ENCODE measurements at regions not wholly inside any gene's neighbourhood (a gene's known extent, or its start where the extent isn't known, plus 50 kb on each side); places are given as distances from the start of the nearest gene placed in this dataset.

DNA sequence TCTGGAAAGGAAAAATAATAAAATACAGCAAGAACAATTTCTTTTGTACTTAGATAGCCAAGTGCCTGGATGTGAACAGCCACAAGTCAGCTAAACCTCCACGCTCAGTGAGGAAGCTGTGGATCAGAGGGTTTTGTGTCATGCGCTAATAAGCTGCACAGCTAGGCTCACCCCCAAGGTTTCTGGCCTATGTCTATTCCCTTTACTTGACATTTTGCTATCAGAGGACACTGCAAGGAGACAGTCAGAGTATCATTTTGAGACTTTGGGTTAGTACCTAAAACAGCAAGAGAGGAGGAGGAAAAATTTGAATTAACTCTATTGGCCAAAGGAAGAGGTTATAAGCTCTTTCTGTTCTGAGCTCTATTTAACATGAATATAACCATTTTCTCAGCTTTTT is 139.3 kb downstream of the KCNJ2 start:
- Histone ChIP-seq H3K4me1 (ENCODE audit: insufficient read depth, low read length) (peaks cover 2% of the 10 kb centered on the region; the same call in 1 of the 2 replicates), H3K36me3 (ENCODE audit: insufficient read depth, low read depth, low read length) (no peaks in the 10 kb centered on the region), H3K27ac (ENCODE audit: low read length) (no peak overlapping the region), H3K27me3 (ENCODE audit: insufficient read depth, low read length) (no peaks in the 10 kb centered on the region), H3K4me3 (ENCODE audit: low read length) (no peak overlapping the region), H3K9ac (ENCODE audit: low read depth, low read length) (no peak overlapping the region), H3K9me3 (ENCODE audit: insufficient read depth, low read depth, low read length) (no peaks in the 10 kb centered on the region)

DNA sequence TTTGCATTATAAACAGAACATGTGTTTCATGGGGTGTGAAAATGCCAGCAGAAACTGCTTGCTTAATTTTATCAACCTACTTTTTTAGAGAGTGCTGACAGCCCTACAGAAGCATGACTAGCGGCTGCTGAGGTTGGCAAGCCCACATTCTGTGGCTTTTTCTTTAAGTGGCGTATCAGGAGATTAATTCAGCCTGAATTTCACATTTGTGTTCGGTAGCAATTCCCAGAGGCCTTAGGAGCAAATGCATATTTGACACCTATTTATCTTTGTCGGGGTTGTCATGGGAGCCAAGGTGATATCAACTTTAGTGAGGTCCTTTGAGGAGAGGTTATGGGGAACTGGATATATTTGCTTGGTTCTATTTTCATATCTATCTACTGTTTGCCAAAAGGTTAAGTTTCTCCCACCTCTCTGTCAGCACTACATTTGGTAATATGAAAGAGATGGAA is 140.9 kb downstream of the KCNJ2 start:
- H3K4me3 ChIP-seq (ENCODE audit: low read length): no peak overlapping the region
- H3K36me3 ChIP-seq (ENCODE audit: insufficient read depth, low read depth, low read length): no peaks in the 10 kb centered on the region
- H3K9me3 ChIP-seq (ENCODE audit: insufficient read depth, low read depth, low read length): no peaks in the 10 kb centered on the region
- H3K4me1 ChIP-seq (ENCODE audit: insufficient read depth, low read length): peaks cover 10% of the 10 kb centered on the region; the same call in 1 of the 2 replicates
- no peaks in the 10 kb centered on the region for H3K27me3 ChIP-seq (ENCODE audit: insufficient read depth, low read length)
- no peak overlapping the region for H3K27ac ChIP-seq (ENCODE audit: low read length)
- H3K9ac ChIP-seq (ENCODE audit: low read depth, low read length): no peak overlapping the region

DNA sequence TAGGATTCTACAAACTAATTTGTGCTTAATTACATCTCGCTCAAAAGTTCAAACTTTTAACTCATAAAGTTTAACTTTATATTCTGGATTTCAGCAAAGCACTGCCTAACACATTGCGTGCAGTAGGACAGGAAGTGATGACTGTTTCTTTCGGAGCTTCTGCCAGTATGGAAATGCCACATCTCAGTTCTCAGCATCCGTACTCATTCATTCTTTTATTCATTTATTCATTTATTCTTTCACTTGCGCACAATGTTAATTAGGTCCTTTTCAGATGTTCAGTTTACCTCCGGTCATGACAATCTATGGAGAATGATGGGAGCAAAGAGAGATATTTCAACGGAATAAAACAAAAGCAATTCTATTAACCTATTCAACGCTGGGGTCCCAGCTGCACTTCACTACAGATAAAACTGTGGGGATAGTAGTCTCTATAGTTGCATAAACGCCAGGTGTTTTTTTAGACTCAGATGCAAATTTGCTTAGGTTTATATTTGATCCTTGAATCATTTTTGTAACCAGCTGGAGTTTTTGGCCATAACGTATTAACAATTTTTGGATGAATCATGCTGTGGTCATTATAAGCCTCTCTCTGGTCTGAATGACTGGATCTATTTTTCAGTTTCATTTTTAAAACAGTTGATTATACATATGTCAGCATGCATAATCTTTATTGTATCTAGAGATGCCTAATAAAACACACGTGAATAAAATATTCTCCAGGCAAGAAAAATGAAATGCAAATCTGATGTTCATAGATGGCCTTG is 143.9 kb downstream of the KCNJ2 start:
- H3K4me3 ChIP-seq (ENCODE audit: low read length): no peak overlapping the region
- H3K9ac ChIP-seq (ENCODE audit: low read depth, low read length): no peak overlapping the region
- peaks cover 10% of the 10 kb centered on the region; the same call in 1 of the 2 replicates for H3K4me1 ChIP-seq (ENCODE audit: insufficient read depth, low read length)
- no peaks in the 10 kb centered on the region for H3K36me3 ChIP-seq (ENCODE audit: insufficient read depth, low read depth, low read length)
- H3K27me3 ChIP-seq (ENCODE audit: insufficient read depth, low read length): no peaks in the 10 kb centered on the region
- H3K9me3 ChIP-seq (ENCODE audit: insufficient read depth, low read depth, low read length): no peaks in the 10 kb centered on the region
- H3K27ac ChIP-seq (ENCODE audit: low read length): no peak overlapping the region

DNA sequence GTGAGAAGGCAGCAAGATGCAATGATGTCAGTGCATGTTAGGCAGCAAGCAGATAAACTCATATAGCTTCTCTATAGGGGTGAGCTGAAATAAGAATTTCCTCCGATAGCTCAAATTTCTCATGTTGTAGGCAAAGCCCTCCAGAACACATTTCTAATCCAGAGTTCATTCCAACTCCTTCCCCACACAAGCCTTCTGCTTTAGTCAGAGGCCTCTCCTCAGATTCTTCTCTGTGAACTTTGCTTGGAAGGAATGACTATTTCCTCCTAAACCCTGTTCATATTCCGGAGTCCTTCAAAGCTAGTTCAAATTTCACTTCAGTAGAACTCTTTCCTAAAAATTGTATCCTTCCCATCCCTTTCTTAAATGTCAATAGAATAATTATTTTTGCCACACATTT is 144.8 kb downstream of the KCNJ2 start:
- Histone ChIP-seq H3K9me3 (ENCODE audit: insufficient read depth, low read depth, low read length) (no peaks in the 10 kb centered on the region), H3K9ac (ENCODE audit: low read depth, low read length) (no peak overlapping the region), H3K27me3 (ENCODE audit: insufficient read depth, low read length) (no peaks in the 10 kb centered on the region), H3K36me3 (ENCODE audit: insufficient read depth, low read depth, low read length) (no peaks in the 10 kb centered on the region), H3K4me1 (ENCODE audit: insufficient read depth, low read length) (peaks cover 10% of the 10 kb centered on the region; the same call in 1 of the 2 replicates), H3K27ac (ENCODE audit: low read length) (no peak overlapping the region), H3K4me3 (ENCODE audit: low read length) (no peak overlapping the region)

DNA sequence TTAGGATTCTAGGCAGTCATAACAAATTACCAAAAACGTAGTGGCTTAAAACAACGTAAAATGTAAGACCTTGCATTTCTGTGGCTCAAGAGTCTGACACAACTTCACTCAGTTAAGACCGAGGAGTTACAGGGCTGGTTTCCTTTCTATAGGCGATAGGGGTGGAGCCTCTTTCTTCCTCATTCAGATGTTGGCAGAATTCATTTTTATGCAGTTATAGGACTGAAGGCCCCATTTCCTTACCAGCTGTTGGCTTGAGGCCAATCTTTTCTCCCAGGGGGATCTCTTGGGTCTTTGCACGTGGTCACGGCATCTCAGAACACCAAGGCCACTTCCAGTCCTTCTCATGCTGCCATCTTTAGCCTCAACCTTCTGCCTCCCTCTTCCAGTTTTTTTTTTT is 145.2 kb downstream of the KCNJ2 start:
- Histone ChIP-seq H3K4me3 (ENCODE audit: low read length) (no peak overlapping the region), H3K27ac (ENCODE audit: low read length) (no peak overlapping the region), H3K4me1 (ENCODE audit: insufficient read depth, low read length) (peaks cover 10% of the 10 kb centered on the region; the same call in 1 of the 2 replicates), H3K36me3 (ENCODE audit: insufficient read depth, low read depth, low read length) (no peaks in the 10 kb centered on the region), H3K27me3 (ENCODE audit: insufficient read depth, low read length) (no peaks in the 10 kb centered on the region), H3K9me3 (ENCODE audit: insufficient read depth, low read depth, low read length) (no peaks in the 10 kb centered on the region), H3K9ac (ENCODE audit: low read depth, low read length) (no peak overlapping the region)

DNA sequence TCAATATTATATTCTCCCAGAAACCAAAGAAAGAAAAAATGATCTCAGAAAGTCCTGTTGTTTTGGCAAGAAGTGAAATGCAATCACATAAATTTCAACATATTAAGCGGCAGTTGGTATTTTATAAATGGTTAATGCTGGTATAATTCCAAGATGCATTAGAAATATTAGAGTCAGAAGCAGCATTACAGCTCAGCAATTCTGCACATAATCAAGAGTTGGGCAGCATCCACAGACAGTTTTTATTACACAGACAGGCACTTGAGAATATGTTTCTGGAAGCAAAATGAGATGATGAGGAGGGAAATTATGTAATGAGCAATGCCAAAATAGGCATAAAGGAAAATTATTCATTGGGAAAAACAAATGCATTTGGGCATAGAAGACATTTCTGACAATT is 148.1 kb downstream of the KCNJ2 start:
- H3K27me3 ChIP-seq (ENCODE audit: insufficient read depth, low read length): no peaks in the 10 kb centered on the region
- no peak overlapping the region for H3K9ac ChIP-seq (ENCODE audit: low read depth, low read length)
- H3K4me3 ChIP-seq (ENCODE audit: low read length): no peak overlapping the region
- H3K36me3 ChIP-seq (ENCODE audit: insufficient read depth, low read depth, low read length): no peaks in the 10 kb centered on the region
- no peak overlapping the region for H3K27ac ChIP-seq (ENCODE audit: low read length)
- peaks cover 10% of the 10 kb centered on the region; the same call in 1 of the 2 replicates for H3K4me1 ChIP-seq (ENCODE audit: insufficient read depth, low read length)
- H3K9me3 ChIP-seq (ENCODE audit: insufficient read depth, low read depth, low read length): no peaks in the 10 kb centered on the region

DNA sequence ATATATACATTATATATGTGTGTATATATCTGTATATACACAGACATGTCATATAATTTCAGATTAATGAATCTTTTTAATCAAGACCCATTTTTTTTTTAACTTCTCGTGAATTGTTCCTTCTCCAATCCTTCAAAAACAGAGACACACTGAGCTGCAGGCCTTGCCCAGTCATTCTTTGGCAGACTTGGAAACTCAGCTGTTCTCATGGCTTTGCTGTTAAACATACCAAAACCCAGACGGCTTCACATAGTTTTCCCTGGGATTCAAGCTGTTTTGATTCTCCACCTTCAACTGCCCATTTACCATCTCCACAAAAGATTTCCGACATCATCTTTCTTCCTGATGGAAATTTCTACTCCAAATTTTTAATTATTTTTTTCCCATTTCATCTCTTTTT is 148.7 kb downstream of the KCNJ2 start:
- H3K27ac ChIP-seq (ENCODE audit: low read length): no peak overlapping the region
- no peaks in the 10 kb centered on the region for H3K27me3 ChIP-seq (ENCODE audit: insufficient read depth, low read length)
- H3K9ac ChIP-seq (ENCODE audit: low read depth, low read length): no peak overlapping the region
- no peaks in the 10 kb centered on the region for H3K36me3 ChIP-seq (ENCODE audit: insufficient read depth, low read depth, low read length)
- H3K4me1 ChIP-seq (ENCODE audit: insufficient read depth, low read length): peaks cover 10% of the 10 kb centered on the region; the same call in 1 of the 2 replicates
- no peak overlapping the region for H3K4me3 ChIP-seq (ENCODE audit: low read length)
- H3K9me3 ChIP-seq (ENCODE audit: insufficient read depth, low read depth, low read length): no peaks in the 10 kb centered on the region

DNA sequence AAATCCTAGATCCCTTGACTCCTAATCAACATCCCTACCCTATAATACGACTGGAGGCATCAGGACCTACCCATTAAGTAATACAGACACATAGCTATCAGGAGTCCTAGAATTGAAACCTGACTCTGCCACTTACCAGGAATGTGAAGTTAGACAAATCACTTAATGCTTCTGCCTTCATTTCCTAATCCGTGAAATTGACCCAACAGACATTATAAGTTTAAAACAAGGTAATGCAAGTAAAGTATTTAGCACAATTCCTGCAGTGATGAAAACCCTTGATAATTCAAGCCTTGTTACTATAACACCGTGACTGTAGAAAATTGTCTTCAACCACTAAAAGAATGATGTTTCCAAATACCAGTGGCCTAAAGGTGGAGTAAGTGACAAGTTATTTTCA is 150.2 kb downstream of the KCNJ2 start:
- H3K4me1 ChIP-seq (ENCODE audit: insufficient read depth, low read length): no peaks in the 10 kb centered on the region
- H3K27me3 ChIP-seq (ENCODE audit: insufficient read depth, low read length): no peaks in the 10 kb centered on the region
- no peak overlapping the region for H3K27ac ChIP-seq (ENCODE audit: low read length)
- H3K36me3 ChIP-seq (ENCODE audit: insufficient read depth, low read depth, low read length): no peaks in the 10 kb centered on the region
- no peak overlapping the region for H3K9ac ChIP-seq (ENCODE audit: low read depth, low read length)
- H3K9me3 ChIP-seq (ENCODE audit: insufficient read depth, low read depth, low read length): no peaks in the 10 kb centered on the region
- H3K4me3 ChIP-seq (ENCODE audit: low read length): no peak overlapping the region

DNA sequence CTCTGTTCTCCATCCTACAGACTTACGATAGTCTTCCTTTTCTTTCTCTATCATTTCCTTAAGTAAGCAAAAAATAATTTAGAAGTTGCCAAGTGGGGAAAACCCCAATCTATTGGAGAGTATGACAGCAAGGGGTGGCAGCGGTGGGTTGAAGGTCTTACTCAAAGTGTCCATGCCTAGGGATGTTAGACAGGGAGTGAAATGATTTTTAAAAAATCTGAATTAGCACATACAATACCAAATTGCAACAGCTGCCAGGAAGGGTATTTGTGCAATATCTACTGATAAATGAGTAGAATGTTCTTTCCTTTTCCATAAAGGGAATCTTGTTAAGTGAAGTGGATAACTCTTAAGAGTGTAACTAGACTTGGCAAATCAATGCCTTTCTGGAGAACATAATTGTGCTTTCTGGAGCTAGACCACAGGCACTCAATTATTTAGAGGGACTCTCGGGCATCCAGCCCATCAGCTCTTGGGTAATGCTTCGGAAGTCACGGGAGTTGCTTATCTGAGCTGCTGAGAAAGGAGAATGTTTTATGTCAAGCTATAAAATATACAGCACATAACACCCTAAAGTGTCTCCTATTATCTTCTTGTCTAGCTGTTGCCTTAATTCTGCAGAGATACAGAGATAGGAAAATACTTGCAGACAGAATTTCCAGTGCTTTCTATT is 151.5 kb downstream of the KCNJ2 start:
- H3K27me3 ChIP-seq (ENCODE audit: insufficient read depth, low read length): no peaks in the 10 kb centered on the region
- no peak overlapping the region for H3K27ac ChIP-seq (ENCODE audit: low read length)
- no peaks in the 10 kb centered on the region for H3K9me3 ChIP-seq (ENCODE audit: insufficient read depth, low read depth, low read length)
- no peak overlapping the region for H3K4me3 ChIP-seq (ENCODE audit: low read length)
- H3K9ac ChIP-seq (ENCODE audit: low read depth, low read length): no peak overlapping the region
- no peaks in the 10 kb centered on the region for H3K4me1 ChIP-seq (ENCODE audit: insufficient read depth, low read length)
- H3K36me3 ChIP-seq (ENCODE audit: insufficient read depth, low read depth, low read length): no peaks in the 10 kb centered on the region

DNA sequence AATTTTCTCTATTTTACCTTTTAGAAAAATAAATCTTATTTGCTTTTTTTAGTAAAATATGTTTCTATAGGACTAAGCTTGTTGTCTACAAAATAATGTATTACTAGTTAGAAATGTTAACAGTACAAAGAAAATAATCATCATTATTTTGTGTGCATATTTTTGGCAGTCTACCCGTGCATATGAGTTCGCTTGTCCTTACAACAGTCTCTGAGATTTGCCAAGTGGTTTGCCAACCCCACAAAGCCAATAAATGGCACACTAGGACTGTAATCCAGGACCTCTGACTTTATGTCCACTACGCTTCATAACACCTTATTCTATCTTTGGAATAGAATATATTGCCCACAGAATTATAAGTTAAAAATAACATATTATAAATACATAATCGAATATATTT is 152.0 kb downstream of the KCNJ2 start:
- Histone ChIP-seq H3K4me3 (ENCODE audit: low read length) (no peak overlapping the region), H3K9me3 (ENCODE audit: insufficient read depth, low read depth, low read length) (no peaks in the 10 kb centered on the region), H3K4me1 (ENCODE audit: insufficient read depth, low read length) (no peaks in the 10 kb centered on the region), H3K9ac (ENCODE audit: low read depth, low read length) (no peak overlapping the region), H3K27me3 (ENCODE audit: insufficient read depth, low read length) (no peaks in the 10 kb centered on the region), H3K36me3 (ENCODE audit: insufficient read depth, low read depth, low read length) (no peaks in the 10 kb centered on the region), H3K27ac (ENCODE audit: low read length) (no peak overlapping the region)

DNA sequence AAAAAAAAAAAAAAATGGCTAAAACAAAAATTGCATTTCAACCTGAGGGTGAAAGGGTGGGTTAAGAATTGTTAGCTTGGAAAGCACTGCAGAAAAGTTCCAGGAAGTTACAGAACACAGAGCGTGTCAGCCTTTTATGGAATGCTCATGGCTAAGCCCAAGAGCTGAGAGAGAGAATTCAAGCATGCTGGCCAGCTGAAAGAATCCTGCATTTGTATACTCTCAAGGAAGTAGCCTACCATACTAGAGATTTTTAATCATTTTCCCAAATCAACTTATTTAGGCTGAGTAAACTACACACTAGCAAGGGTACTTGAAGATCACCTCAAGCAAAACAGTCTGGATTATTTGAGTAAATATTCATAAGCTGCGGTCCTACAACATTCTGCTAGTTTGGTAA is 153.9 kb downstream of the KCNJ2 start:
- H3K27ac ChIP-seq (ENCODE audit: low read length): no peak overlapping the region
- no peak overlapping the region for H3K4me3 ChIP-seq (ENCODE audit: low read length)
- no peaks in the 10 kb centered on the region for H3K4me1 ChIP-seq (ENCODE audit: insufficient read depth, low read length)
- no peak overlapping the region for H3K9ac ChIP-seq (ENCODE audit: low read depth, low read length)
- no peaks in the 10 kb centered on the region for H3K27me3 ChIP-seq (ENCODE audit: insufficient read depth, low read length)
- H3K9me3 ChIP-seq (ENCODE audit: insufficient read depth, low read depth, low read length): no peaks in the 10 kb centered on the region
- no peaks in the 10 kb centered on the region for H3K36me3 ChIP-seq (ENCODE audit: insufficient read depth, low read depth, low read length)

DNA sequence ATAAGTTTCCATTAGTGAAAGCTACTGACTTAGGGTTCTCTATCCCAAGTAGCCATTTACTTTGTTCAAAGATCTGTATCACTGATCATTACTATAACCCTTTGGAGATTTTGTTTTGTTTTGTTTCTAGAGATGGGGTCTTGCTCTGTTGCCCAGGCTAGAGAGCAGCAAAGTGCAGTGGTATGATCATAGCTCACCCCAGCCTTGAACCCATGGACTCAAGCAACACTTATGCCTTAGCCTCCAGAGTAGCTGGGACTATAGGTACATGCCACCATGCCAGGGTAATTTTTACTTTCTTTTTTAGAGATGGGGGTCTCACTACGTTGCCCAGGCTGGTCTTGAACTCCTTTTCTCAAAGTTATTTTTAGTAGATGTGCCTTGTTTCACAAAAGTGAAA is 154.7 kb downstream of the KCNJ2 start:
- no peak overlapping the region for H3K27ac ChIP-seq (ENCODE audit: low read length)
- H3K27me3 ChIP-seq (ENCODE audit: insufficient read depth, low read length): no peaks in the 10 kb centered on the region
- no peaks in the 10 kb centered on the region for H3K4me1 ChIP-seq (ENCODE audit: insufficient read depth, low read length)
- no peak overlapping the region for H3K9ac ChIP-seq (ENCODE audit: low read depth, low read length)
- no peaks in the 10 kb centered on the region for H3K36me3 ChIP-seq (ENCODE audit: insufficient read depth, low read depth, low read length)
- no peaks in the 10 kb centered on the region for H3K9me3 ChIP-seq (ENCODE audit: insufficient read depth, low read depth, low read length)
- no peak overlapping the region for H3K4me3 ChIP-seq (ENCODE audit: low read length)

Data from iPS-20b (cell line).